T47D (cell line): ENCODE measurements at regions not wholly inside any gene's neighbourhood (a gene's known extent, or its start where the extent isn't known, plus 50 kb on each side); places are given as distances from the start of the nearest gene placed in this dataset.
"Not testable (repeated sequence)": the region's sequence is repeated elsewhere in the genome, so short reads cannot be mapped to it uniquely, and the experiment has no call there.

ENCODE experiments used
- DNase-seq, 2 experiments: peaks; one replicate each; pipeline versions ENCODE4 v3.0.0 to v3.0.0-alpha.2; 2011 to 2012; ENCODE audit warnings: low read depth in 1 of 2, low spot score in 1 of 2
- in situ Hi-C: cut with HindIII; loops from 2 replicates; pipeline ENCODE4 v1.10.0; 2016; ENCODE audit warnings: low sequenced_read_pairs, low pct_unique_long_range_greater_than_20kb

- DNase-seq, in situ Hi-C loops: not testable (repeated sequence)
Observed at GRCh38 chr1:83251687-83252086, 747.2 kb downstream of the TTLL7 start.

GRCh38 chr1:83246780-83247179, 752.2 kb downstream of the TTLL7 start:
- DNase-seq = not testable (repeated sequence)

DNA sequence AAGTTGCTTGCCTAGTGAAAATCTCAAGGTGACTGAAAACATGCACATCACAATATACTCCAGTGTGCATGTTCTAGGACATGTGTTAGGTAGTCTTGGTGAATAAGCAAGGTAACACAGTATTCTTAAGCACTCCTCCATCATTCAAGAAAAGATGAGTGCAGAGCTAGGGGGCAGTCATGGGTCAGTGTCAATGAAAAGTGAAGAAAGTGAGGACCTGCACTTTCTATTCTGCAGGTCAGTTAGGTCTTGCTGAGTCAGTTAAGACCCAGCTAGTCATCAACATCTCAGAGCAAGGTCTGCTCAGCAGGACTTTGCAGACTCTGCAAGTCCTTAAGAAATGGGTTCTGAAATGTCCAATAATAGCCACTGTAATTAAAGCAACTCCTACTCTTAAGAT, 754.1 kb downstream of the TTLL7 start:
- in situ Hi-C loops, DNase-seq: not testable (repeated sequence)

More at GRCh38 chr1:83246780-83247179, 752.2 kb downstream of the TTLL7 start:
- in situ Hi-C loops = not testable (repeated sequence)

GRCh38 chr1:83239568-83239967, 759.4 kb downstream of the TTLL7 start:
- DNase-seq, in situ Hi-C loops: not testable (repeated sequence)

DNA sequence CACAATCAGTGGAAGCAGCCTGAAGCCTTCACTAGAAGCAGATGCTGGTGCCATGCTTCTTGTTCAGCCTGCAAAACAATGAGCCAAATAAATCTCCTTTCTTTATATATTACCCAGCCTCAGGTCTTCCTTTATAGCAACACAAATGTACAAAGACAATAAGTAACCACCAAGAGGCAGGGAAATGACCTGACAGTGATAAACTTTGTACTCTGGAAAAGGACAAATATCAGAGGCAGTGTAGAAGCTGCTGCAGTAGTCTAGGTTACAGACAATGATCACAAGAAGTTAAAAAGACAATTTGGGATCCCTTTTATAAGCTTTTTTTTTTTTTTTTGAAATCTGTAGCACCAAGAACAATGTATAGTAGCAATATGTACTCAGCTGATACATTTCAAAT, 760.3 kb downstream of the TTLL7 start:
- in situ Hi-C loops, DNase-seq: not testable (repeated sequence)

DNA sequence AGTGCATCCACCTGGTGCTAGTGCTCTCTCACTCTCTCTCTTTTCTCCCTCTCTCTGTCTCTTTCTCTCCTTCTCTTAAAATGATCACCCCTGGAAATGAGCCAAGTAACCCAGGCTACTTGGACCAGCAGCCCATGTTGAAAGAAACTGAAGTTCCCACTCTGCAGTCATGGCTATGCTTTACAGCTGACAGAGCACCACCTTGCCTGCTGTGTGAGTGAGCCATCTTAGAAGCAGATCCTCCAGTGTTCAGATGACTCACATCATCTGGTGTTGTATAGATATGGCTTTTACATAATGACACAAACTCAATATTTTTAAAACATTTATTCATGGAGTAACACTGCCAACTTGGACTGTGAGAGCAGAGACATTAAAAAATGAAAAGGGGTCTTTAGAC, 779.1 kb downstream of the TTLL7 start:
- DNase-seq, in situ Hi-C loops: not testable (repeated sequence)

- DNase-seq, in situ Hi-C loops: not testable (repeated sequence)
Observed at GRCh38 chr1:83218036-83218716, 780.8 kb downstream of the TTLL7 start.

DNA sequence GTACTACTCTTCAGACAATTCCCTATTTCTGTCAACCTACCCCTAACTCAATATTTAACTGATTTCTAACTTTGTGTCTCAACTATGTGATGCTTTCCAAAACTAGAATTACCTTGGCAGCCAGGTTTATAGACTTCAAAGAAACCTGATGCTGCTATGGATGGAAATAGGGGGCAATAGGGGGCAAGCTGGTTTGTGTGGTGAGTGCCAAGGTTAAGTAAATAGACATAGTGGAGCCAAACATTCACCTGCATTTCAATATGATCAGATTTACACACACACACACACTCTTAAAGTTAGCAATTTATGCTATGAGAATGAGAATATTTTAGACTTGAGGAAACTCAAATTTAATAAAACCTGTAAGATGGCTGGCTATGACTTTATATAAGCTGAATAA, 784.6 kb downstream of the TTLL7 start:
- in situ Hi-C loops, DNase-seq: not testable (repeated sequence)

DNA sequence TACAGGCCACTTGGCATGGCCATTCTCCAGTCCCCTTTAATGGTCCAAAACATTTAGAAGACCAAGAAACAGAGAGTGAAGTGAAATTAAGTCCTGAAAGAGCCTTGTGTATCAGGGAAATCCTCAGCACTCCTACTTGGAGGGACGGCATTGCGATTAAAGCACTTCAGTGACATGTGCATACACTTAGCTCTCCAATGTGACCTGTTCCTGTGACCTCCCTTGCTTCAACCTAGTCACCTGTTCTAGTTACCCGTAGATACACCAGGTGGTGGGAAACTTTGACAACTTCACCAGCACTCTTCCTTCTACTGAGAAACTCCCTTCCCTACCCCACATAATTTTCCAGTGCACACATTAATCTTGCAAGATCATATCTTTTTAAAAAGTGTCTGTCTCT, 785.3 kb downstream of the TTLL7 start:
- in situ Hi-C loops, DNase-seq: not testable (repeated sequence)

DNA sequence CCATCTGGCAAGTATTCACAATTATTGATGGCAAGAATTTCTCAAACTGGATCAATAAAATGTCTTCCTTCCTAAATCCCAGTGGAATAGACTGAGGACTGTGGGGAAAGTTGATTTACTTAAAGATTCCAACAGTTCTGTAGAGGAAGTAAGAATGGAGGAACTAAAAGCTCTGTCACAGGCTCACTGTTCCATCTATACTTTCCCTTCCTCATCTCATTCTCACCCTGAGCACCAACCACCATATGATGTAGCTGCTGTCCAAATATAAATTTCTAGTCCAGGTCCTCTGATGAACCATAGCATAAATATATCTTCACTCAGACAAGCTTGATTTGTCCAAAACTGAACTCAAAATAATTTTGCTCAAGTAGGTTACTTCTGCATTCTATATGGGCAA, 786.9 kb downstream of the TTLL7 start:
- in situ Hi-C loops, DNase-seq: not testable (repeated sequence)

DNA sequence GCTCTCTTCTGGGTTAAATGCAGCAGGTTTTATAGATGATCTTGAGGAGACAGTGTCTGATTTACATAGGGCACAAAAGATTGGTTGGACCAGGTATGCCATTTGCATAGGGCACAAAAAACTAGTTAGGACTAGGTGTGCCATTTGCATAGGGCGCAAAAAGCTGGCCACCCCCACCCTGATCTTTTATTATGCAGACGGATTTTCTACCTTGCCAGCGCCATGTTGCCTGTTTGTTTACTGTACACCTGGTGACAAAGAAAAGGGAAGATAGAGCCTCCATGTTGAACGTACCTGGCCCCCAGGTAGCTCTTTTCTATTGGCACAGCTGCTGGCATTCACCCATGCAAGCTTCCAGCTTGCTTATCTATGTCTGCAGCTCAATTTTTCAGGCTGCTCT, 790.4 kb downstream of the TTLL7 start:
- DNase-seq = peak in 1 of 2 experiments; percentile 53

DNA sequence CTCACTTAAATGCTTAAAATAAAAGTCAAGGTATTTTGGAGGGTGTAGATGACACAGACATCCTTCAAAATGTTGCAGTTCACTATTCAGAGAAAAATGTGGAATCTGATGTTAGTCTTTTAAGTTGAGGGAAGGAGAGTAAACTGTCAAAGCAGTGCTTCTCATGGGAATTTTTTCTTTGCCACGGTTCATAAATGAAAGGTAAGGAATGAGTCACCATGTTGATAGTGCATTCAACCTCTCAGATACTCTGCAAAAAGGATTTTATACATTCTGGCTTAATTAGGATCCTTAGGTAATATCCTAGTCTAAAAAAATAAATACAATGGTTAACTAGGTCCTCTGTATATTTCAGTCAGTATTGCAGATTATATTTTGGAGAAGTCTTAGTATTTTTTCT, 804.3 kb downstream of the TTLL7 start:
- not testable (repeated sequence) for DNase-seq

More for the DNA sequence above, 790.4 kb downstream of the TTLL7 start:
- in situ Hi-C loops = not testable (repeated sequence)

DNA sequence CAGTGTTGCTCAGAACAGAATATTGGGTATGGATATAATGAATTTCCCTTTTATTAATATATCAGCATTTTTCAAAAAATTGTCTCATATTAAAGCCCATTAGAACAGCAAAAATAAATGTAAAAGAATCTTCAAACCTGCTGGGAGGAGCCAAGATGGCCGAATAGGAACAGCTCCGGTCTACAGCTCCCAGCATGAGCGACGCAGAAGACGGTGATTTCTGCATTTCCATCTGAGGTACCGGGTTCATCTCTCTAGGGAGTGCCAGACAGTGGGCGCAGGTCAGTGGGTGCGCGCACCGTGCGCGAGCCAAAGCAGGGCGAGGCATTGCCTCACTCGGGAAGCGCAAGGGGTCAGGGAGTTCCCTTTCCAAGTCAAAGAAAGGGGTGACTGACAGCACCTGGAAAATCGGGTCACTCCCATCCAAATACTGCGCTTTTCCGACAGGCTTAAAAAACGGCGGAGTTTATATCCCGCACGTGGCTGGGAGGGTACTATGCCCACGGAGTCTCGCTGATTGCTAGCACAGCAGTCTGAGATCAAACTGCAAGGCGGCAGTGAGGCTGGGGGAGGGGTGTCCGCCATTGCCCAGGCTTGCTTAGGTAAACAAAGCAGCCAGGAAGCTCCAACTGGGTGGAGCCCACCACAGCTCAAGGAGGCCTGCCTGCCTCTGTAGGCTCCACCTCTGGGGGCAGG, 816.8 kb downstream of the TTLL7 start:
- DNase-seq, in situ Hi-C loops: not testable (repeated sequence)

More for the DNA sequence above, 804.3 kb downstream of the TTLL7 start:
- in situ Hi-C loops = not testable (repeated sequence)

DNA sequence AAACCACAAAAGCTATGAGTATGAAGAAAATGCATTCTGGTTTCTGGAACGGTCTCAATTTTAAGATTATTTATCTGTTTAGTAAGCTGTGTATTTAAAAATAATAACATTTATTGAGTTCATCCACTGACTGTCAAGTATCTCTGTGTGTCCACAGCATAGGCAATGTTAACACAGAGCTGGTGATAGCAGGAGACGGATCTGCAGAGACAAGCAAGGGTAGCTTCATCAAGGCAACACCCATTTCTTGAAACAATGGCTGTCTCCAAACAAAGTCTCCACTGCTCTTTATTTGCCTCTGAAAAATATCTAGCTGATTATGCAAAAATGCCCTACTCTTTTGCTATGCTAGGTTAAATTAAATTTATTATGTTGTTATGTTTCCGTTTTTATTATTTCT, 818.3 kb downstream of the TTLL7 start:
- in situ Hi-C loops, DNase-seq: not testable (repeated sequence)

DNA sequence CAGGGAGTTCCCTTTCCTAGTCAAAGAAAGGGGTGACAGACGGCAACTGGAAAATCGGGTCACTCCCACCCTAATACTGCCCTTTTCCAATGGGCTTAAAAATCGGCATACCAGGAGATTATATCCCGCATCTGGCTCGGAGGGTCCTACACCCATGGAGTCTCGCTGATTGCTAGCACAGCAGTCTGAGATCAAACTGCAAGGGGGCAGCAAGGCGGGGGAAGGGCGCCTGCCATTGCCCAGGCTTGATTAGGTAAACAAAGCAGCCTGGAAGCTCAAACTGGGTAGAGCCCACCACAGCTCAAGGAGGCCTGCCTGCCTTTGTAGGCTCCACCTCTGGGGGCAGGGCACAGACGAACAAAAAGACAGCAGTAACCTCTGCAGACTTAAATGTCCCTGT, 831.3 kb downstream of the TTLL7 start:
- DNase-seq, in situ Hi-C loops: not testable (repeated sequence)

DNA sequence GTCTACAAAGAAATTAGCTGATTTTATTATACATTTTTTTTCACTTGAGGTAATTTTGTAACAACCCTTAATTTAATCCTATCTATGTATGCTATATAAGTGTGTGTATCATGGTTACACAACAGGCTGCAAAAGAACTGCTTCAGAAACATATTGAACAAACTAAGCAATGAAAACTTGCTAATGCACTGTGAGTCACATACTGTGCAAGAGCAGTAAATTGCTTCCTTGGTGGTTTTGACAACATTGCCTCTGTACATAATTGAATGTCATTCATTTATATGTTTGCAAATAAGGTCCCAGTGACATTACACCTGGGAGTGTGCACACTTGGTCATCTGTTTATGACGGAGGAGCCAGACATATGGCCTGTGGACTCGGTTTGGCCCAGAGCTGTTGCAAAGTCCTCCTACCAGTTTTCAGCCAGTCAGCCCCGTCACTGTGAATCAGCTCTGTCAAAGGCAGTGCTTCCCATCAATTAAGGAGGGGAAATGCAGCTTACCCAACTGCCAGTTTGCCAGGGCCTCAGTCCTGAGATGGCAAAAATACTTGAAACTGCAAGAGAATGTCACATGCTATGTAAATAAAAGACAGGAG, 835.0 kb downstream of the TTLL7 start:
- in situ Hi-C loops = not testable (repeated sequence)
- DNase-seq = peak in 1 of 2 experiments; percentile 61

- in situ Hi-C loops, DNase-seq: not testable (repeated sequence)
Observed at GRCh38 chr1:83158924-83159323, 840.0 kb downstream of the TTLL7 start.

DNA sequence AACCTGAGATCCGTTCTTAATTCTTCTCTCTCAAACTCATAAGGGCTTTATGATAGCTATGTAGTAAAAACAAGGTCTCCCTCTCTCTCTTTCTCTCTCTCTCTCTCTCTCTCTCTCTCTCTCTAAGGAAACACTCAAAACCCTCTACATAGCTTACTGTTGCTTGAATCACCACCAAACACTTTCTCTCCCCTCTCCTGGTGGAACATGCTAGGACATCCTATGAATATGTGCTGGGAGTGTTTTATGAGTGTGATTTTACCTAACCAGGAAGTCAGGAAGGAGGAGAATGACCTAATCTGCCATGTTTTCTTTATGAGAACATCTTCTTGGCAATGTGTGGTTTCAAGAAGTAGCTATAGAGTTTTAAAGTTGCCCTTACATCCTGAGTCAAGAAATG, 844.6 kb downstream of the TTLL7 start:
- in situ Hi-C loops = not testable (repeated sequence)

More for the DNA sequence above, 844.6 kb downstream of the TTLL7 start:
- DNase-seq = not testable (repeated sequence)
